CD14-positive monocyte (primary cell): ENCODE measurements at regions not wholly inside any gene's neighbourhood (a gene's known extent, or its start where the extent isn't known, plus 50 kb on each side); places are given as distances from the start of the nearest gene placed in this dataset.

Experiments used
- DNase-seq, 3 donors: peaks; one replicate each; pipeline ENCODE4 v3.0.0-alpha.2; 2011 to 2022
- H2AFZ ChIP-seq: 2 replicates; pipeline ENCODE4 v1.6.0; 2012; ENCODE audit warnings: mild to moderate bottlenecking, low read depth, low read length, inconsistent platforms; ENCODE audit not compliant: insufficient read depth, poor library complexity, severe bottlenecking
- H3K27ac ChIP-seq, 2 donors: 1 replicate in 1 of 2; 2 replicates in 1 of 2; pipeline ENCODE4 v1.5.1; 2012 to 2013; ENCODE audit warnings: low read length in 2 of 2, control low read depth in 1 of 2, inconsistent platforms in 1 of 2, low read depth in 1 of 2, mild to moderate bottlenecking in 1 of 2
- H3K27me3 ChIP-seq, 2 donors: one replicate each; pipeline versions ENCODE4 v1.6.0 to v1.6.1; 2011 to 2013; ENCODE audit warnings: low read length in 2 of 2; ENCODE audit not compliant: control insufficient read depth in 2 of 2, insufficient read depth in 2 of 2
- H3K36me3 ChIP-seq, 2 donors: replicated peaks in 1 of 2; 1 replicate in 1 of 2; 2 replicates in 1 of 2; pipeline versions ENCODE4 v1.5.1 to v1.6.1; 2012 to 2013; ENCODE audit warnings: low read length in 2 of 2, control low read depth in 1 of 2, inconsistent platforms in 1 of 2, mild to moderate bottlenecking in 1 of 2; ENCODE audit not compliant: insufficient read depth in 2 of 2, control insufficient read depth in 1 of 2
- H3K4me1 ChIP-seq, 2 donors: 1 replicate in 1 of 2; 2 replicates in 1 of 2; pipeline versions ENCODE4 v1.5.1 to v1.6.1; 2012 to 2013; ENCODE audit warnings: low read length in 2 of 2, control low read depth in 1 of 2, inconsistent platforms in 1 of 2, mild to moderate bottlenecking in 1 of 2, moderate library complexity in 1 of 2; ENCODE audit not compliant: insufficient read depth in 2 of 2, control insufficient read depth in 1 of 2
- H3K4me2 ChIP-seq: replicated peaks from 2 replicates; pipeline ENCODE3; 2012; ENCODE audit warnings: low read length, moderate library complexity, mild to moderate bottlenecking; ENCODE audit not compliant: poor library complexity, severe bottlenecking; ENCODE audit errors: extremely low read depth
- H3K4me3 ChIP-seq, 3 experiments: fragments of 200-600 bp in 1 of 3; sonication (generic) in 1 of 3; replicated peaks in 1 of 3; 1 replicate in 2 of 3; 2 replicates in 1 of 3; pipeline ENCODE4 v1.5.1; 2011 to 2013; ENCODE audit warnings: low read length in 3 of 3, mild to moderate bottlenecking in 3 of 3, control low read depth in 2 of 3, low read depth in 2 of 3, inconsistent platforms in 1 of 3, moderate library complexity in 1 of 3
- H3K79me2 ChIP-seq: 2 replicates; pipeline ENCODE4 v1.6.0; 2012; ENCODE audit warnings: mild to moderate bottlenecking, control low read depth, inconsistent platforms, low read length, moderate library complexity; ENCODE audit not compliant: insufficient read depth
- H3K9ac ChIP-seq: 2 replicates; pipeline ENCODE4 v1.6.0; 2017; ENCODE audit warnings: low read length, mild to moderate bottlenecking; ENCODE audit not compliant: insufficient read depth, poor library complexity, severe bottlenecking
- H3K9me3 ChIP-seq, 2 donors: replicated peaks in 1 of 2; 1 replicate in 1 of 2; 2 replicates in 1 of 2; pipeline versions ENCODE4 v1.5.1 to v1.6.1; 2012 to 2013; ENCODE audit warnings: low read length in 2 of 2, control low read depth in 1 of 2; ENCODE audit not compliant: control insufficient read depth in 1 of 2, insufficient read depth in 1 of 2
- H4K20me1 ChIP-seq: 2 replicates; pipeline ENCODE4 v1.6.0; 2012; ENCODE audit warnings: mild to moderate bottlenecking, low read length, control low read depth, moderate library complexity; ENCODE audit not compliant: insufficient read depth
- H3K27ac Mint-ChIP-seq, 7 donors: one replicate each; pipeline ENCODE4 v1.8.0; 2020; ENCODE audit warnings: mild to moderate bottlenecking in 7 of 7, mixed read lengths in 7 of 7, moderate library complexity in 6 of 7, inconsistent platforms in 2 of 7
- H3K27me3 Mint-ChIP-seq, 3 donors: one replicate each; pipeline ENCODE4 v1.8.0; 2021 to 2022; ENCODE audit warnings: low read depth in 3 of 3, mild to moderate bottlenecking in 3 of 3, mixed read lengths in 3 of 3, moderate library complexity in 3 of 3, inconsistent platforms in 1 of 3
- H3K36me3 Mint-ChIP-seq, 2 donors: one replicate each; pipeline ENCODE4 v1.8.0; 2020; ENCODE audit warnings: mixed read lengths in 2 of 2, inconsistent platforms in 1 of 2, mild to moderate bottlenecking in 1 of 2
- H3K4me1 Mint-ChIP-seq: one replicate; pipeline ENCODE4 v1.8.0; 2020; ENCODE audit warnings: mild to moderate bottlenecking, mixed read lengths
- H3K4me3 Mint-ChIP-seq, 2 donors: one replicate each; pipeline ENCODE4 v1.8.0; 2020; ENCODE audit warnings: mild to moderate bottlenecking in 2 of 2, mixed read lengths in 2 of 2, moderate library complexity in 1 of 2
- H3K9me3 Mint-ChIP-seq, 7 donors: one replicate each; pipeline ENCODE4 v1.8.0; 2020 to 2022; ENCODE audit warnings: mixed read lengths in 7 of 7, mild to moderate bottlenecking in 6 of 7, moderate library complexity in 6 of 7, inconsistent platforms in 2 of 7
- WGBS: methylation state at CpG from one replicate; pipeline ENCODE4 v1.1.5; 2013; ENCODE audit warnings: missing lambda C conversion rate; ENCODE audit not compliant: insufficient coverage; 5-methylcytosine and 5-hydroxymethylcytosine counted together
- intact Hi-C, 2 donors: fragments of 100-400 bp; cut with micrococcal nuclease; formaldehyde crosslinking; loops; one replicate each; pipeline versions ENCODE4 v1.15.0 to v1.15.1; 2023
- TF ChIP-seq, protein P1 (sequence below): fragments of 200-600 bp; IDR thresholded peaks from one replicate; pipeline ENCODE4 v1.8.0; 2022; ENCODE audit warnings: antibody characterized with exemption, mild to moderate bottlenecking

GRCh38 chr9:115925424-115925823 is 228.2 kb upstream of the PAPPA start:
- 88% methylated on average over 2 of the region's 2 CpGs for WGBS
- H3K36me3 Mint-ChIP-seq = no peaks in the 10 kb centered on the region

GRCh38 chr9:115930472-115930871 is 223.1 kb upstream of the PAPPA start:
- DNase-seq = no peak
- no peak overlapping the region for H3K4me3 Mint-ChIP-seq
- no peaks in the 10 kb centered on the region for H3K4me1 Mint-ChIP-seq
- Histone ChIP-seq H3K27me3 (no peaks in the 10 kb centered on the region), H3K4me1 (no peaks in the 10 kb centered on the region), H4K20me1 (no peaks in the 10 kb centered on the region), H3K27ac (no peak overlapping the region), H3K9ac (no peak overlapping the region), H3K36me3 (no peaks in the 10 kb centered on the region), H2AFZ (no peak overlapping the region), H3K4me3 (no peak overlapping the region), H3K79me2 (no peaks in the 10 kb centered on the region), H3K9me3 (peaks cover 0 to 10% of the 10 kb centered on the region in 2 donors), H3K4me2 (no peak overlapping the region)
- H3K9me3 Mint-ChIP-seq = peaks cover 3 to 9% (median 6%) of the 10 kb centered on the region in 7 donors
- no peak overlapping the region for H3K27ac Mint-ChIP-seq
- TF ChIP-seq, protein P1, sequence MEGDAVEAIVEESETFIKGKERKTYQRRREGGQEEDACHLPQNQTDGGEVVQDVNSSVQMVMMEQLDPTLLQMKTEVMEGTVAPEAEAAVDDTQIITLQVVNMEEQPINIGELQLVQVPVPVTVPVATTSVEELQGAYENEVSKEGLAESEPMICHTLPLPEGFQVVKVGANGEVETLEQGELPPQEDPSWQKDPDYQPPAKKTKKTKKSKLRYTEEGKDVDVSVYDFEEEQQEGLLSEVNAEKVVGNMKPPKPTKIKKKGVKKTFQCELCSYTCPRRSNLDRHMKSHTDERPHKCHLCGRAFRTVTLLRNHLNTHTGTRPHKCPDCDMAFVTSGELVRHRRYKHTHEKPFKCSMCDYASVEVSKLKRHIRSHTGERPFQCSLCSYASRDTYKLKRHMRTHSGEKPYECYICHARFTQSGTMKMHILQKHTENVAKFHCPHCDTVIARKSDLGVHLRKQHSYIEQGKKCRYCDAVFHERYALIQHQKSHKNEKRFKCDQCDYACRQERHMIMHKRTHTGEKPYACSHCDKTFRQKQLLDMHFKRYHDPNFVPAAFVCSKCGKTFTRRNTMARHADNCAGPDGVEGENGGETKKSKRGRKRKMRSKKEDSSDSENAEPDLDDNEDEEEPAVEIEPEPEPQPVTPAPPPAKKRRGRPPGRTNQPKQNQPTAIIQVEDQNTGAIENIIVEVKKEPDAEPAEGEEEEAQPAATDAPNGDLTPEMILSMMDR = no peak
- no peaks in the 10 kb centered on the region for H3K36me3 Mint-ChIP-seq
- H3K27me3 Mint-ChIP-seq = peaks cover 0 to 3% (median 0%) of the 10 kb centered on the region in 3 donors
- intact Hi-C loops = no loop called here

More at GRCh38 chr9:115925424-115925823, 228.2 kb upstream of the PAPPA start:
- H3K27me3 Mint-ChIP-seq = peaks cover 0 to 2% (median 0%) of the 10 kb centered on the region in 3 donors
- H3K27ac Mint-ChIP-seq = no peak overlapping the region
- intact Hi-C loops = no loop called here
- H3K4me1 Mint-ChIP-seq = no peaks in the 10 kb centered on the region
- Histone ChIP-seq H3K9me3 (peaks cover 4 to 10% of the 10 kb centered on the region in 2 donors), H3K9ac (no peak overlapping the region), H3K36me3 (no peaks in the 10 kb centered on the region), H3K4me1 (no peaks in the 10 kb centered on the region), H3K79me2 (no peaks in the 10 kb centered on the region), H3K27me3 (no peaks in the 10 kb centered on the region), H3K4me2 (no peak overlapping the region), H3K4me3 (no peak overlapping the region), H2AFZ (no peak overlapping the region), H4K20me1 (no peaks in the 10 kb centered on the region), H3K27ac (no peak overlapping the region)
- DNase-seq = no peak
- no peak overlapping the region for H3K4me3 Mint-ChIP-seq
- peaks cover 1 to 9% (median 7%) of the 10 kb centered on the region in 7 donors for H3K9me3 Mint-ChIP-seq
- TF ChIP-seq, protein P1 = no peak
